ENCODE measurements at regions not wholly inside any gene's neighbourhood (a gene's known extent, or its start where the extent isn't known, plus 50 kb on each side); places are given as distances from the start of the nearest gene placed in this dataset.

GRCh38 chr6:133051240-133051639 is 189.9 kb upstream of the EYA4 start:
- POLR2A ChIA-PET = no interaction called here
- intact Hi-C loops (cut with micrococcal nuclease) = no loop called here

More at GRCh38 chr6:133051240-133051639, 189.9 kb upstream of the EYA4 start:
- Histone ChIP-seq H3K9me3 (replicated peaks; ENCODE audit: control insufficient read depth, insufficient read depth, low read length) (no peaks in the 10 kb centered on the region), H2AFZ (ENCODE audit: low read depth, low read length) (no peak overlapping the region), H3K4me2 (ENCODE audit: insufficient read depth, low read length) (no peak overlapping the region), H3K36me3 (ENCODE audit: control insufficient read depth in 2 of 2, extremely low read depth in 1 of 2, insufficient read depth in 2 of 2, low read length in 2 of 2) (no peaks in the 10 kb centered on the region), H3K4me3 (replicated peaks in 1 of 3; ENCODE audit: insufficient read depth in 1 of 3, low read depth in 1 of 3, low read length in 3 of 3) (no peak overlapping the region), H3K4me1 (ENCODE audit: control insufficient read depth, extremely low read depth, insufficient read depth, low read length) (no peaks in the 10 kb centered on the region), H4K20me1 (replicated peaks; ENCODE audit: control insufficient read depth, extremely low read depth, insufficient read depth, low read length) (no peaks in the 10 kb centered on the region), H3K27me3 (ENCODE audit: control insufficient read depth in 2 of 2, insufficient read depth in 2 of 2, low read length in 2 of 2) (no peaks in the 10 kb centered on the region), H3K27ac (ENCODE audit: insufficient read depth, low read depth, low read length) (no peak overlapping the region), H3K9me1 (replicated peaks; ENCODE audit: control insufficient read depth, extremely low read depth, insufficient read depth, low read length) (no peaks in the 10 kb centered on the region), H3K9ac (replicated peaks; ENCODE audit: extremely low read depth, insufficient read depth, low read length) (no peak overlapping the region), H3K79me2 (ENCODE audit: control insufficient read depth, insufficient read depth, low read length) (no peaks in the 10 kb centered on the region)
- TF ChIP-seq MYC (IDR thresholded peaks at IDR 0.05; ENCODE audit: low read depth, low read length) = no peak
- no peak for TF ChIP-seq GATA2 (IDR thresholded peaks at IDR 0.05; ENCODE audit: insufficient read depth, insufficient read length, low read depth, low read length)
- TF ChIP-seq EZH2 (IDR thresholded peaks at IDR 0.05; ENCODE audit: borderline replicate concordance, low read depth, low read length, severe bottlenecking) = no peak
- TF ChIP-seq CTCF (IDR thresholded peaks at IDR 0.05; ENCODE audit: extremely low read depth in 1 of 2, insufficient read depth in 1 of 2, low read depth in 1 of 2, low read length in 2 of 2) = no peak
- TF ChIP-seq MAX (IDR thresholded peaks at IDR 0.05; ENCODE audit: insufficient read depth, insufficient read length) = no peak
- TF ChIP-seq FOS (IDR thresholded peaks at IDR 0.05; ENCODE audit: borderline replicate concordance, insufficient read depth, low read length) = no peak
- TF ChIP-seq POLR2A (IDR thresholded peaks at IDR 0.05; ENCODE audit: low read depth, low read length) = no peak
- TF ChIP-seq POLR2AphosphoS5 (IDR thresholded peaks at IDR 0.05; ENCODE audit: insufficient read depth, low read depth, low read length) = no peak
- no peak for TF ChIP-seq JUN (IDR thresholded peaks at IDR 0.05; ENCODE audit: borderline replicate concordance, insufficient read depth, insufficient read length, low read depth)
- CTCF ChIA-PET = no interaction called here
- BruUV-seq (replicated peaks) = no TSS peak
- no peak for FAIRE-seq
- DNase-seq (ENCODE audit: low read depth, low spot score) = no peak
- dilution Hi-C loops (cut with MboI; ENCODE audit: extremely low pct_ligation_motif_present, low sequenced_read_pairs) = no loop called here

Measured in endothelial cell of umbilical vein (primary cell).